Dedifferentiated amniotic fluid mesenchymal stem cell (primary cell): ENCODE measurements at regions not wholly inside any gene's neighbourhood (a gene's known extent, or its start where the extent isn't known, plus 50 kb on each side); places are given as distances from the start of the nearest gene placed in this dataset.
"Not testable (repeated sequence)": the region's sequence is repeated elsewhere in the genome, so short reads cannot be mapped to it uniquely, and the experiment has no call there.

Experiments used
- DNase-seq: peaks from one replicate; pipeline ENCODE4 v3.0.0-alpha.2; 2016; ENCODE audit errors: extremely low spot score

DNA sequence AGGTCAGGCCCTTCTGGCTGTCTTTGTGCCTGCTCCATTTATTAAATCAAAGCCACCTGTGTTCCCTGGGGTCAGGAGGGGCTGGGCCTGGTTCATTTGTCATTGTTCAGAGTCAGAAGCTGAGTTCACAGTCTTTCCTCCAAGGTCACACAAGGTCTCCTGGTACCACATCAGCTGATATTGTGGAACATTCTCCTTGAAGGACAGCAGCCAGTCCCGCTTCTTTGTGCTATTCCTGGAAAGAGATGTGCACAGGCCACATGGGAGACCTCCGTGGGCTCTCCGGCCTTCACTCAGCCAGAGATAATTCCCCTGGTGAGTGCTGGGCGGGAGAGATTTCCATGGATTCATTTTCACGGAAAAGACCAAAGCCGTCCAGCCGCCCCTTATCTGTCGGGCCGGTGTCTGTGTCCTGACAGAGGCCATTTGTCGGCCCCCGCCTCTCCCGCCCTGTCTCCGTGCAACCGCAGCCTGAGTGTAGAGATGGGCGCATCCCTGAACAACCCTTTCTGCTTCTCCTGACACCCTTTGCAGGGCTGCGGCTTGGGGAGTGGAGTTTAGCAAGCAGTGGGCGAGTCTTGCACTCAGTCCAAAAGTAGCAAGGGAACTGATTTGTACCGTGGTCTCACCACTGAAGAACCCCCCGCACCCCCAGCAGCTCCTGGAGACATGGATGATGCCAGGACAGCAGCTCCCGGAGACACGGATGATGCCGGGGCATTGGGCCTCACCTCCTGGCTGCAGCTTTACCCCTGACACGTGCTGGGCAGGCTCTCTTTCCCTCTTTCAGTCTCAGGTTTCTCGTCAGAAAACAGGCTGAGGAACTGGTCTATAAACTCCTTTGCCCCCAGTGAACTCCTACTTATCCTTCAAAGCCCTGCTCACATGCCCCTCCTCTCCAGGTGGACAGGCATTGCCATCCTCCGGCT lies 198.4 kb downstream of the LAT start:
- not testable (repeated sequence) for DNase-seq

DNA sequence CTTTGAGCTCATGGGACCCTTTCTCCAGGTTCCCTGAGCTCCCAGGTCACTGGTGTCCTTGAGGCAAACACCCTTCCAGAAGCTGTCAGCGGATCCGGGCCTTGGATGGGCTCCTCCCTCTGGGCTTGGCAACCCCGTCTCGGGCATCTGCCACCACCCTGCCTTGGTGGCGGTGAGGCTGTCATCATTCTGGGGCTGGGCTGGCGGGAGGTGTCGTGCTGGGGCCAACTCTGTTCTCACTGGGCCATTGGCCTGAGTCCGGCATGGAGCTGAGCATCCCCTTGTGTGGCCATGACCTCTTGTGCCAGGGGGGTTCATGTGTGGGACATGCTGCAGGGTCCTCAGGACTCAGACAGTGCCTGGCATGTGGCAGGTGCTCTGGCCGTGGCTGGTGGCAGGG lies 197.6 kb downstream of the LAT start:
- DNase-seq: no peak

DNA sequence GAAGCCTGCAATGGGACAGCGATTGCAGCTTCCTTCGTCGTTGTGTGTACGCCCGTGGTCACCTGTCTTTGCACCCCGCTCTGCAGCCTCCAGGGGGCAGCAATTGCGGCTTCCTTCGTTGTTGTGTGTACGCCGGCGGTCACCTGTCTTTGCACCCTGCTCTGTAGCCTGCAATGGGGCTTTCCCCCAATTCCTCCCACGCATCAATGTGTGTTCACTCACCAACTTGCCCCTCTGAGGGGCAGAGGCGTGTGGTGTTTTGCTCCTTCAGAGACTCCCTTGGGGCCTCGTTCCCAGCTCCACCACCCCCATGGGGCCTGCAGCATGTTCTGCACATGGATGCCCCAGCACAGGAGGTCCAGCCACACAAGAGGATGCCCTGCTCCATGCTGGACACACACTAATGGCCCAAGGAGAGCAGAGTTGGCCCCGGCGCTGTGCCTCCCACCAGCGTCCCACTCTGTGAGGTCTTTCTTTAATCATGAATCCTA lies 197.1 kb downstream of the LAT start:
- not testable (repeated sequence) for DNase-seq

DNA sequence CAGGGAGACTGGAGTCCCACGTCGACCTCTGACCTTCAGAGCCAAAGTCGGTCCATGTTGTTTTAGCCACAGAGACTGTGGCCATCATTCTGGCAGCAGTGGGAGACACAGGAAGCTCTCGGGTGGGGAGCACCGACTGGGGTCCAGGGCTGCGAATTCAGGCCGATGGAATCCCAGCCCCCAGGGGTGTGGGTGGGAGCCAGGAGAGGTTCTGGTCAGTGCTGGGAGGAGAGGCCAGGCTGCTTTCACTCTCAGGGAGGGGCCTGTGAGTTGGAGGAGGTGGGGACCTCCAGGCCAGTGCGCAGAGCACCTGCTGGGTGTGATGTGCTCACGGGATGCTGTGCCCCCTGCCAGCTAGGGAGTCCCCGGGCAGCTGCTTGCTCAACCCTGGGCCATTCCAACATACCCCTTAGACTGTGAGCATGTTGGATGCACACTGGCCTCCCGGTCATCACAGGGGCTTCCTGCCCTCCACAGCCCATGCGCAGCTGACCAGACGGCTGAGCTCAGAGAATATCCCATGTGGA lies 196.5 kb downstream of the LAT start:
- DNase-seq: not testable (repeated sequence)

DNA sequence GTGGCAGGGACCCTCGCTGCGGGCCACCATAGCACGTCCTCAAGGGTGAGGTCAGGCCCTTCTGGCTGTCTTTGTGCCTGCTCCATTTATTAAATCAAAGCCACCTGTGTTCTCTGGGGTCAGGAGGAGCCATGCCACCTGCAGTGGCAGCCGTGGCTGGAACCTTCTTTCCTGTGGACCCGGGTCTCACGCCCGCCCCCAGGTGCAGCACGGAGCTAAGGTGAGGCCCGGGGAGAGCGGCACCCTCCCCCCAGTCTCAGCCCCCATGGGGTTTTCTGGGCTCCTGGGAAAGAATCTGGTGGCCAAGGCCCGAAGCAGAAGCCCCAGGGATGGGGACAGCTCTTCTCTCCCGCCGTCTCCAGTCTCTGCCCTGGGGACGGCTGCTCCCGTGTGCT lies 195.4 kb downstream of the LAT start:
- not testable (repeated sequence) for DNase-seq

DNA sequence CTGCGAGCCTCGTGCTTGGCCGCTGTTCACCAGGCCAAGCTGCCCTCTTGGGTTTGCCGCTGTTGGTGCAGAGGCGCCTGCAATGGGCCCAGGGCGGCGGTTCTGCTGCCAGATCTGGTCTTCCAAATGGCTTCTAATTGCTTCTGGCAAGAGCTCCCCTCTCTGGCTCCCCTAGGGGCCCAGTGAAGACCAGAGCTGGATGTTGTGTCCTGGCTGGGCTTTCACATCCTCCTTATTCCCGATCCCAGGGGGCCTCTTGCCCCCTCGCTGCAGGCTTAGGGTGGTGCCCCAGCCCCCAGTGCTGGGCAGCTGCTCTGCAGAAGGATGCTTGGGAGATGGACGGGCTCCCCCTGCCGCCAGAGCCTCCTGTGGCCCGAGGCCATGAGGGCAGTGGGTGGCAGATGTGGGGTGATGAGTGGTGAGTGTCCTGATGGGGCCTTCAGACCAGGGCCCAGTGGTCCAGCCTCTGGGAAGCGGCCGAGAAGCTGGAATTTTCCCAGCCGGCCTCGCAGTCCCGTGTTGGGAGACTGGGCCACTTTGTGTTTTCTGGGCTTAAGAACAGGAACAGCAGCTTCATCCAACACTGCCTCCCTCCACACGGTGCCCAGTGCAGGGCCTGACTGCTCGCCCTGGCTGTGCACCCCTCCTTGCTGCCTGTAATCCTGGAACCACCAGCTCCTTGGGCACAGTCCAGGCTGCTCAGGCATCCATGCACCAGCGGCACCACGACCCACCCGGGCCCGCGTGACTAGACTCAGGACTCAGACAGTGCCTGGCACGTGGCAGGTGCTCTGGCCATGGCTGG lies 194.8 kb downstream of the LAT start:
- DNase-seq: not testable (repeated sequence)

DNA sequence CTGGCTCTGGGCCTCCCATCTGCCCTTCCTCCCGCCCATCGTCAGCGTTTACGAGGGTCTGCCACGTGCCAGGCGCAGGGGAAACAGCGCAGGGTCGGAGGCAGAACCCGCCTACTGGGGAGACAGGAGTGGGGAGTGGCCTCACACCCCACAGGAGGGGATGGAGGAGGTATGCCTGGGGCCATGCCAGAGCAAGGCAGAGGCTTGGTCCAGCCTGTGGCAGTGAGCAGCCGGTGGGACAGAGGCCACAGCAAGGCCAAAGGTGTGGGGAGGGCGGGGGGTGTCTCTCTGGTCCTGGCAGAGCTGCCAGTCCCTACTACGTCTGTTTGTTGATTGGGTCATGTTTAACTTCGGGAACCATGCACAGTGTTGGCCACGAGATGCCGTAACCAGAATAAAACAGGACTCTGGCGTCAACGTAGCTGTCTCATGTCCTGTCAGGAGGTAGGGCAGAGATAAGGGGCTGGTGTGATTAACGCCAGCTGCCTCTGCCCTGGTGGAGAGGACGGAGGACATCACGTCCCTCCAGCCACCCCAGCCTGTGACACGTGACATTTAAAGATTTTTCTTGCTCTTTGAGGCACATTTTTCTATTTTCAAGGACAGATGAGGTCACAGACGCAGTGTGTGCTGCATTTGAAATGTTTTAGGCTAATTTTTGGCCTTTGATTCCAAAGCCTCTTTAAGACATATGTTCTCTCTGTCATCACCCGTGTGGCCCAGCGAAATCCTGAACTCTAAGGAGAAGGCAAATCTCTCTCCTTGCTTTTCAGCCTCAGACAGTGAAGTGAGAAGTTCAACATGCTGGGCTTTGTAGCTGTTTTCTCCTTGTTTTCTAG lies 193.3 kb downstream of the LAT start:
- DNase-seq: not testable (repeated sequence)

DNA sequence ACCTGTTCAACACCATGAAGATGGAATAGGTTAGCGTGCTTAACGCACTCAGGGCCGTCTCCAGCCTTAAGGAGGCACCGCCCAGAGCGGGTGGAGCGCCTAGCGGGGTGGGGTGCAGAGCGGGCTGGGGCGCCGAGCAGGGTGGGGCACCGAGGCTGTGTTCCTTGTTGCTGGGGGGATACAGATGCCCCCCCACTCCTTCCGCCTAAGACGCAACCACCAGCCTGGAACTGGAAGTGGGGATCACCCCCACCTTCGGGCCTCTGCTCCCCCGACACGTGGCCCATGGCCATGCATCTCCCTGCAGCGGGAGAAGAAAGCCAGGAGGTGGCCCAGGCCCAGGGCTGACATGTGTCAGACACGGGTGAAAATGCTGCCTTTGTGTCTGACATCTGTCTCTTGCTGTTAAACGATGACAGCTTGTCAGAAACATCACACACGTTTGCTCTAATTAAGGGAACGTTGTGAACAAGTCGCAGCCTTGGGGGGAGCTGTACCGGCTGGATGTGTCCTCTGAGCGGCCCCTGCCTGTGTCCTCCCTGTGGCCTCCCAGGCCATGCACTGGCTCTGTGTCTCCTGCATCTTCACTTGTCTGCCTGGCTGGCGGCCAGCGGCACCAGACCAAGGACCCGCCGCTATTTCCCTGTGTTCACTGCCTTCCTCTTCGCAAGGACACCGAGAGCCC lies 192.5 kb downstream of the LAT start:
- DNase-seq: not testable (repeated sequence)

DNA sequence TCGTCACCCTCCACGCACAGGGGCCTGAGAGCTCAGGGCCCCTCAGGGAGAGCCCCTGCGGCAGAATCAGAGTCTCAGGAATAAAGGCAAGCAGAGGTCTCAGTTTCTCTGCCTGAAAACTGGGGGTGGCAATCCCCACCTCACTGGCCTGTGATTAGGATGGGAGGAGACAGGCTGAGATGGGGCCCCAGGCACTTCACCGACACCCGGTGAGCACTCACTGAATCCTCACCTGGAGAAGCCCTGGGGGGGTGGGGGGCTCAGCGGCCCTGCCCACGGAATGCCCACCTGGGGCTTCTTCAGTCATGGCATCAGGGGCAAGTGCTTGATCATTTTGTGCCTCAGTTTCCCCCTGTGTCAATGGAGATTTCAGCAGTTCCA lies 192.0 kb downstream of the LAT start:
- DNase-seq: not testable (repeated sequence)

DNA sequence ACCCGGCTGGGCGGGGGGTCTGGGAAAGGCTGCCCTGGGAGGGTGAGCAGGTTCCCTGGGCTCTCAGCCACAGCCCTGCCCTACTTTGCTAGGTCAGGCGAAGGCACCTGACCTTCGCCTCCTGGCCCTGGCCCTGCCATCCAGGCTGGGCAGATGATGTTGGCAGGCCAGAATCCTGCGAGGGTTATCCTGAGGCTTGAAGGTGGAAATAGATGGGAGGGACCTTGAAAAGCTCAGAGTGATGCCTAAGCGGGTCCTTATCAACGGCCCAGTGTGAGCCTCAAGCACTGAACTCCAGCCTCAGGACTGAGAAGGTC lies 191.3 kb downstream of the LAT start:
- not testable (repeated sequence) for DNase-seq

DNA sequence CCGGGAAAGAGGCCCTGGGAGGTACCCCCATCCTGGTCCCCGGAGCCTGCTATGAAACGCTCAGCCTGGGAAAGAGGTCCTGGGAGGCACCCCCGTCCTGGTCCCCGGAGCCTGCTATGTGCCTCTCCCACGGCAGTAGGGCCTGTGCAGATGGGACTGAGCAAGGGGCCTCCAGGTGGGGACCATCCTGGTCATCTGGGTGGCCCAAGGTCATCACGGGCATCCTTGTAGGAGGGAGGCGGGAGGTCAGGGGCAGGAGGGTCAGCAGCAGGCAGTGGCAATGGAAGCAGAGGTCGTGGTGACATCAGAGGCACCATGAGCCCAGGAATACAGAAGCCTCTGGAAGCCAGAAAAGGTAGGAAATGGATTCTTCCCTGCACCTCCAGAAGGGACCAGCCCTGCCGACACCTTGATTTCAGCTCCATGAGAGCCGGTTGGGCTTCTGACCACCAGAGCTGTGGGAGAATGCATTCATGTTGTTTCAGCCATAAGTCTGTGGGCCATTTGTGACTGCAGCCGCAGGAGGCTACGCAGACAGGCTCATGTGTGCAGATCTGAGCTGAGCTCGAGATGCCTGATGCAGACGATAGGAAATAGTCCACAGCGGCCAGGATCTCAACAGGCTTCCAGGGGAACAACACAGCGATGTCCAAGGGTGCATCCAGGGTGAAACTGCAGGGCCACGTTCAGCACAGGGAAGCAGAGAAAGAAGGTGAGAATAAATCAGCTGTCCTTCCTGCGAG lies 190.7 kb downstream of the LAT start:
- not testable (repeated sequence) for DNase-seq

DNA sequence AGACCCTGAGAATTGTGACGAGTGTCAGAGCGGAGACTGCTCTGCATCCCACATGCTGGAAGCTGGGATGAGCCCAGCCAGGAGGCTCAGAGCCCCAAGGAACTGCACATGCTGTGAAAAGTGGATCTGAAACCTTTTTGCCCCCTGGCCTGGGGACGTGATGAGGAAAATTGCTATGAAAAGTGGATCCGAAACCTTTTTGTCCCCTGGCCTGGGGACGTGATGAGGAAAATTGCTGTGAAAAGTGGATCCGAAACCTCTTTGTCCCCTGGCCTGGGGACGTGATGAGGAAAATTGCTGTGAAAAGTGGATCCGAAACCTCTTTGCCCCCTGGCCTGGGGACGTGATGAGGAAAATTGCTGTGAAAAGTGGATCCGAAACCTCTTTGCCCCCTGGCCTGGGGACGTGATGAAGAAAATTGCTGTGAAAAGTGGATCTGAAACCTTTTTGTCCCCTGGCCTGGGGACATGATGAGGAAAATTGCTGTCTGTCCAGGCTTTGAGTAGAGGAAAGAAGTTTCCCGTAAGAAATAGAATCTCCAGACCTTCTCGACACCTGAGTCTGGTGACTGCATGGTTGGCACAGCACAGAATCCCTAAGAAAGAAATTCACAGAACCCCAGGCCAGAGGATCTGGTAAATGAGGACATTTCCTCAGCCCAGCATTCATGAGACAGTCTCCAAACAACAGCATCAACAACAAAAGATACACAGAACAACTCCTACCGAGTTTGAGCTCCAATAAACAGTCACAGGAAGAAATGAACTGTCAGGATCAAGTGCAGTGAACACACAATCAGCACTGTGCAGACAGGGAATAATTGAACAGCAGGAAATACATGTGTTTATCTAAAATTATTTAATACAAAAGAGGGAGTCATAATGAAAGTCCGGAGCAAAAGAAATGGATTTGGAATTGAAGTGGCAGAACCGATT lies 188.8 kb downstream of the LAT start:
- not testable (repeated sequence) for DNase-seq

DNA sequence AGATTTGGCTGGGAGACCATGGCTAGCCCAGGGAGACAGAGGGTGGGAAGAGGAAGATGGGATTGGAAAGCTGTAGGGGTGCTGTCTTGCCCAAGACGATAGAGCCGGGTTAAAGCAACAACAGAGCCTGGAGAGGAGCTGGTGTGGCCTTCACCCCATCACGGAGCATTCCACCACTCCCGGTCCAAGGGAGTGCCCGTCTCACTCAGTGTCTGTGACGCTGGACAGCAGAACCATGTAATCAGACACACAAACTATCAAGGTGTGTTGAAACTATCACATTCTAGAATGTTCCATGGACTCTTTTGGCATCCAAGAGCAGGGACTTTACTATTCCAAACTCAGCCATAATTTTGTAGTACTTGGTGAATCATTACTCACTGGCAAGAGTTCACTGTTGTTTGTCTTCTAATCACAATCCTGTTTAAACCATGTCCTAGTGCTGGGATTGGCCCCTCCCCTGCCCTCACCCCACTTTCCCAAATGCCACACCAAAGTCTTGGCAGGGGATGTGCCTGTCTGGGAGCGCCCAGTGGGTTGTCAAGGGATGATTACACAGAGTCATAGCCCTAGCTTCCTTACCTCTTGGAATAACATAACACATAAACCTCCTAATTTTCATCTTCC lies 187.4 kb downstream of the LAT start:
- DNase-seq: not testable (repeated sequence)

DNA sequence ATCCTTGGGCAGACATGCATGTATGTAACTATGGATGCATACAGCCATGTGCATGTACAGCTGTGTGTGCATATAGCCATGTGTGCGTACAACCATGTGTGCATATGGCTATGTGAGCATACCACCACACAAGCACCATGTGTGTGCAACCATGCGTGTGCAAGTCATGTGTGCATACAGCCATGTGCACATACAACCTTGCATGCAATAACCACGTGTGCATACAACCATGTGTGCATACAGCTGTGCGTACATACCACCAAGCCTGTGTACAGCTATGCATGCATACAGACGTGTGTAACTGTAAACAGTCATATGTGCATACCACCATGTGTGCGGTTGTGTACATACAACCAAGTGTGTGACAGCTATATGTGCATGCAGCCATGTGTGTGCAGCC lies 186.4 kb downstream of the LAT start:
- not testable (repeated sequence) for DNase-seq

DNA sequence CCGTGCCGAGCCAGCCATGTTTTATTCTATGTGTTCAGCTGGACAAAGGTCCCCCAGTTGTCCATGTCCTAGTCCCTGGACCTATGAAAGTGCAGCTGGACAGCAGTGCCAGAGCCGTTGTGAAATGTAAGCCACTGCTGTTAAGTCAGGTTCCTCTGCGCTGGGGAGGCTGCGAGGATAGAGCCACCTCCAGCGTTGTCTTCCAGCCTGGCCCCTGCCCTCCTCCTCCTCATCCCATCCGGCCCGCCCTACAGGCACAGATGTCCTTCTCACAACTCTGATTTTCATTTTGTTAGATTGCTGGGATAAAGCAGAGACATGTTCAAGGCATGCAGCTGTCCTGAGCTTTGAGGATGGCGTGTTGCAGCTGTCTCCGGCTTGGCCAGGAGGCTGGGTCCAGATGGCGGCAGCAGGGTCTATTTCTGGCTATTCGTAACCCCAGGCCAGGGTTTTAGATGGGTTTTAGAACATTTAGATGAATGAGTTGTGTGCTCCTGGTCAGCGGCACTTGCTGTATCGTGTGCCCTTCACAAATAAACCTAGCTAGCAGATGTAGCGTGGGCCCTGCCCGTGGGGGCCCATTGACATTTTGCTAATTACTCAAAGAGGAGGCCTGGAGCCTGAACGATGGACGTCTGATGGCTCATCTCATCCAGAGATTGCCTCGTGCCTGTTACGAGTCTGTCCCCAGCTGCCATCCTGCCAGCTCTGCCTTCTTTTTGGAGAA lies 185.7 kb downstream of the LAT start:
- DNase-seq: not testable (repeated sequence)

DNA sequence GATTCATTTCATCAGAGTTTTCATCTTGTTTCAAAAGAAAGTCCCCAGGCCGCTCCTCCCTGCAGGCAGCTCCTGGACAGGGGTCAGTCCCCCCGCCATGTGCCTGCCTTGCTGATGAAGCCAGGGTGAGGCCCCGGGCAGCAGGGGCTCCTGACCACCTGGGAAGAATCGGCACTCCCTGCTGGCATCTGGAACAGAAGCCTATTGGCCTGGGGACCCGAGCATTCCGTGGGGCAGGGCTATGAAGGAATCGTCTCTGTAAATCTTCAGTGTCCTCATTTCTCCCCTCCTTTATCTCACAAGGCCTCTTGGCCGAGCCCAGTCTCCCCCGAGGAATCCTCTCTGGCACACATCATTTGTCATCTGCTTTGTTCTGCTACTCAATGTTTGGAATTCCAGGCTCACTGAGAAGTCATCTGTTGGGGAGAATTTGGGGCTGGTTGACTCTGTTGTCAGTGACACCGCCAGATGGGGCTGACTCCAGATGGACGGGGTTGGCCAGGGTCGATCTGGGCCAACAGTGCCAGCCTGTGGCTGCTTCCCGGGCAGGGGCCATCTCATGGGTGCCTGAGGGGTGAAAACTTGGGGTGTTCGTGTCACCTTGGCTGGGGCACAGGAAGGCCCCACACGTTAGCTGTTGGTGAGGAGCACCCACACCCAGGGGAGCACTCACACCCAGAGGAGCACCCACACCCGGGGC lies 184.6 kb downstream of the LAT start:
- not testable (repeated sequence) for DNase-seq

DNA sequence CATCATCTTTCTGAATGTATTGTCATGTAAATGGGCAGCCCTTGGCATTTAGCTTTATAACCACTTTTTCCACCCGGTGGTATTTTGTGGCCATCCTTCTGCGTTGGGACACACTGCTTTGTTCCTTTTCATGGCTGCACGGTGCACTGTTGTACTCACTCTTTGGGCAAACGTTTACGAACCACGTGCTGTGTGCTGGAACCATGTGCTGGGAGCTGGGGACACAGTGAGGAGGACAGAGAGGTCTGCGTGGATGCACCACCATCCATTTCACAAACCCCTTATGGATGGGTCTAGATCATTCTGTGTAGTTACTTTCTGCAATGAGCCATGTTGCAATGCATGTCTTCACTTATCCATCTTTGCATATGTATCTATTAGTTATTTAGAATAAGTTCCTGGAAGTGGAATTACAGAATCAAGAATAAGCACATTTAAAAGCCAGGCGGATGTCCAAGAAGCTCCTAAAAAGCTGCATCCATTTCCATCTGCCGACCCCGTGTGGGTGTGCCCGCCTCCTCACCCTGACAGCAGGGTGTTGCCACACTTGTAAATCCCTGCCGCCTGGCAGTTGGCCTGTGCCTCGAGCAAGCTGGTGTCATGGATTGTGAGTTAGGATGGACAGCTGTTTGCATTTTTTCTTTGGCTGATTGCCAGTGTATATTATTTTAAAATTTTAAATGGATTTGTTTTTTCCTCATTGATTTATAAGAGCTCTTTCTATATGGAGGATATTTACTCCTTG lies 183.8 kb downstream of the LAT start:
- DNase-seq: not testable (repeated sequence)
